HEK293T (cell line): ENCODE measurements at regions not wholly inside any gene's neighbourhood (a gene's known extent, or its start where the extent isn't known, plus 50 kb on each side); places are given as distances from the start of the nearest gene placed in this dataset.

Experiments
- BHLHE40 ChIP-seq: fragments of 450-650 bp; IDR thresholded peaks from 2 replicates; pipeline ENCODE4 v1.6.1; 2016; ENCODE audit warnings: mild to moderate bottlenecking, moderate library complexity, borderline replicate concordance
- ELF4 ChIP-seq: fragments of 450-650 bp; IDR thresholded peaks from 2 replicates; pipeline ENCODE4 v1.6.1; 2017; ENCODE audit warnings: antibody characterized with exemption
- FOXA1 ChIP-seq: fragments of 450-650 bp; IDR thresholded peaks from 2 replicates; pipeline ENCODE4 v1.6.1; 2016; ENCODE audit warnings: mild to moderate bottlenecking
- FOXK2 ChIP-seq: fragments of 450-650 bp; IDR thresholded peaks from 2 replicates; pipeline ENCODE4 v1.6.1; 2016; ENCODE audit warnings: mild to moderate bottlenecking
- FOXM1 ChIP-seq: fragments of 450-650 bp; IDR thresholded peaks from 2 replicates; pipeline ENCODE4 v1.6.1; 2017; ENCODE audit warnings: mild to moderate bottlenecking, borderline replicate concordance
- HDGF ChIP-seq: fragments of 450-650 bp; IDR thresholded peaks from 2 replicates; pipeline ENCODE4 v1.6.1; 2017; ENCODE audit warnings: antibody characterized with exemption, borderline replicate concordance
- SP1 ChIP-seq: fragments of 450-650 bp; IDR thresholded peaks from 2 replicates; pipeline ENCODE4 v1.6.1; 2017
- SUZ12 ChIP-seq: fragments of 450-650 bp; IDR thresholded peaks from 2 replicates; pipeline ENCODE4 v1.6.1; 2016; ENCODE audit warnings: mild to moderate bottlenecking

GRCh38 chr13:111658145-111659100 is 338.0 kb downstream of the TEX29 start:
- TF ChIP-seq FOXA1 = no peak
- no peak for TF ChIP-seq BHLHE40
- TF ChIP-seq HDGF = no peak
- no peak for TF ChIP-seq FOXM1
- TF ChIP-seq SP1 = no peak
- TF ChIP-seq ELF4 = no peak
- TF ChIP-seq FOXK2 = no peak
- no peak for TF ChIP-seq SUZ12
